ENCODE measurements at regions not wholly inside any gene's neighbourhood (a gene's known extent, or its start where the extent isn't known, plus 50 kb on each side); places are given as distances from the start of the nearest gene placed in this dataset.
"Not testable (repeated sequence)": the region's sequence is repeated elsewhere in the genome, so short reads cannot be mapped to it uniquely, and the experiment has no call there.

GRCh38 chr14:81776531-81776930 is 242.9 kb upstream of the SEL1L start:
- Histone ChIP-seq H3K36me3 (ENCODE audit: control insufficient read depth in 1 of 2, insufficient read depth in 2 of 2, low read length in 1 of 2) (no peaks in the 10 kb centered on the region), H3K9me3 (ENCODE audit: control insufficient read depth, low read length) (no peaks in the 10 kb centered on the region), H3K27ac (ENCODE audit: low read depth in 1 of 2, low read length in 2 of 2) (no peak overlapping the region), H3K27me3 (ENCODE audit: control insufficient read depth in 1 of 2, insufficient read depth in 2 of 2, low read length in 1 of 2) (no peaks in the 10 kb centered on the region), H3K4me1 (ENCODE audit: control insufficient read depth in 1 of 2, insufficient read depth in 2 of 2, low read length in 2 of 2) (peaks cover 0 to 2% of the 10 kb centered on the region in 2 donors), H3K4me3 (ENCODE audit: low read length in 2 of 2) (no peak overlapping the region)
- no peak for ATAC-seq (ENCODE audit: low FRiP score)
- 87 to 90% methylated on average over 2 of the region's 2 CpGs for WGBS, 2 donors
- no peak for DNase-seq
- intact Hi-C loops (cut with DNase I): no loop called here

- H3K27me3 ChIP-seq (ENCODE audit: control insufficient read depth in 1 of 2, insufficient read depth in 2 of 2, low read length in 1 of 2); ATAC-seq (ENCODE audit: low FRiP score); H3K27ac ChIP-seq (ENCODE audit: low read depth in 1 of 2, low read length in 2 of 2); DNase-seq; H3K36me3 ChIP-seq (ENCODE audit: control insufficient read depth in 1 of 2, insufficient read depth in 2 of 2, low read length in 1 of 2); H3K4me3 ChIP-seq (ENCODE audit: low read length in 2 of 2); H3K9me3 ChIP-seq (ENCODE audit: control insufficient read depth, low read length); H3K4me1 ChIP-seq (ENCODE audit: control insufficient read depth in 1 of 2, insufficient read depth in 2 of 2, low read length in 2 of 2): not testable (repeated sequence)
- 80 to 84% methylated on average over 7 of the region's 7 CpGs for WGBS, 2 donors
- intact Hi-C loops (cut with DNase I): loop anchor here in 1 of 2 donors (10.0 kb wide), 1 partner anchor 207 kb away; no protein-coding TSS in a partner anchor
Measured at GRCh38 chr14:81781798-81782197, 248.1 kb upstream of the SEL1L start.

DNA sequence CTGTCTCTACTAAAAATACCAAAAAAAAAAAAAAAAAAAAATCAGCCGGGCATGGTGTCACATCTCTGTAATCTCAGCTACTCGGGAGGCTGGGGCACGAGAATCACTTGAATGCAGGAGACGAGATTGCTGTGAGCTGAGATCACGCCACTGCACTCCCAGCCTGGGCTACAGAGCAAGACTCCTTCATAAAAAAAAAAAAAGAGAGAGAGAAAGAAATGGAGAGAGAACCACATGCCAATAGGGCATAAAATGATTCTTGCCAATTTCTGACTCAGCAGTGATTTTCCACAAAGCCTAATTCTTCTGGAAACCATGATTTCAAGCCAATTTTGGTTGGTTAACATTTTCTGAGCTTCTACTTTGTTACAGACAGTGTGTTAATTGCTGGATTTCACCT is 250.4 kb upstream of the SEL1L start:
- H3K4me1 ChIP-seq (ENCODE audit: control insufficient read depth in 1 of 2, insufficient read depth in 2 of 2, low read length in 2 of 2): peaks cover 0 to 3% of the 10 kb centered on the region in 2 donors
- H3K4me3 ChIP-seq (ENCODE audit: low read length in 2 of 2): no peak overlapping the region
- no peak overlapping the region for H3K27ac ChIP-seq (ENCODE audit: low read depth in 1 of 2, low read length in 2 of 2)
- intact Hi-C loops (cut with DNase I): loop anchor here in 1 of 2 donors (10.0 kb wide), 1 partner anchor 209 kb away; no protein-coding TSS in a partner anchor
- H3K27me3 ChIP-seq (ENCODE audit: control insufficient read depth in 1 of 2, insufficient read depth in 2 of 2, low read length in 1 of 2): no peaks in the 10 kb centered on the region
- no peaks in the 10 kb centered on the region for H3K9me3 ChIP-seq (ENCODE audit: control insufficient read depth, low read length)
- 7 to 9% methylated on average over 5 of the region's 5 CpGs for WGBS, 2 donors
- DNase-seq (peak; percentile 75 to 78), ATAC-seq (ENCODE audit: low FRiP score) (no peak)
- no peaks in the 10 kb centered on the region for H3K36me3 ChIP-seq (ENCODE audit: control insufficient read depth in 1 of 2, insufficient read depth in 2 of 2, low read length in 1 of 2)

DNA sequence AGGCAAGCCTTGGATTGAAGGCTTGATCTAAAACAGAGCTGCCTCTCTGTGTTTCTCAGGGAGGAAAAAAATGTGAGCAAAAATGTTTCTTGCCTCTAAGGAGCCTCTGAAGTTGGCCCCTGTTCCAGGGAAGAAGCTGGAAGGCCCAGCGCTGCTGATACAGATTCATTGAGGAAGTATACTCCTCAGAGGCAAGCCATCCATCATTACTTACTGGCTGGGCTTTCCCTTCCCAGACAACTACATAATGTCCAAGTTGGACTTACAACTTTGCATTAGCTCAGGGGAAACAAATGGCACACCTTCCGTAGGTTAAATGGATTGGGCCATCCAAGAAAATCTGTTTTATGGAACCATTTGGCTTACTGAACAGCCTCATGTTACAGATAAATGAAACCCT is 263.7 kb upstream of the SEL1L start:
- Histone ChIP-seq H3K36me3 (ENCODE audit: control insufficient read depth in 1 of 2, insufficient read depth in 2 of 2, low read length in 1 of 2) (no peaks in the 10 kb centered on the region), H3K27ac (ENCODE audit: low read depth in 1 of 2, low read length in 2 of 2) (no peak overlapping the region), H3K27me3 (ENCODE audit: control insufficient read depth in 1 of 2, insufficient read depth in 2 of 2, low read length in 1 of 2) (no peaks in the 10 kb centered on the region), H3K4me3 (ENCODE audit: low read length in 2 of 2) (no peak overlapping the region), H3K4me1 (ENCODE audit: control insufficient read depth in 1 of 2, insufficient read depth in 2 of 2, low read length in 2 of 2) (peaks cover 0 to 4% of the 10 kb centered on the region in 2 donors), H3K9me3 (ENCODE audit: control insufficient read depth, low read length) (no peaks in the 10 kb centered on the region)
- WGBS, 2 donors: 21 to 23% methylated on average over 2 of the region's 2 CpGs
- ATAC-seq (ENCODE audit: low FRiP score): peak; percentile 46
- intact Hi-C loops (cut with DNase I): no loop called here
- no peak for DNase-seq

GRCh38 chr14:81801921-81802320 is 268.3 kb upstream of the SEL1L start:
- ATAC-seq (ENCODE audit: low FRiP score) (no peak), DNase-seq (no peak)
- no peak overlapping the region for H3K27ac ChIP-seq (ENCODE audit: low read depth in 1 of 2, low read length in 2 of 2)
- H3K36me3 ChIP-seq (ENCODE audit: control insufficient read depth in 1 of 2, insufficient read depth in 2 of 2, low read length in 1 of 2): no peaks in the 10 kb centered on the region
- 3 to 11% methylated on average over 5 of the region's 5 CpGs for WGBS, 2 donors
- no peaks in the 10 kb centered on the region for H3K27me3 ChIP-seq (ENCODE audit: control insufficient read depth in 1 of 2, insufficient read depth in 2 of 2, low read length in 1 of 2)
- H3K9me3 ChIP-seq (ENCODE audit: control insufficient read depth, low read length): no peaks in the 10 kb centered on the region
- no peak overlapping the region for H3K4me3 ChIP-seq (ENCODE audit: low read length in 2 of 2)
- intact Hi-C loops (cut with DNase I): no loop called here
- peaks cover 0 to 5% of the 10 kb centered on the region in 2 donors for H3K4me1 ChIP-seq (ENCODE audit: control insufficient read depth in 1 of 2, insufficient read depth in 2 of 2, low read length in 2 of 2)

GRCh38 chr14:81802341-81802740 is 268.7 kb upstream of the SEL1L start:
- no peak overlapping the region for H3K27ac ChIP-seq (ENCODE audit: low read depth in 1 of 2, low read length in 2 of 2)
- H3K27me3 ChIP-seq (ENCODE audit: control insufficient read depth in 1 of 2, insufficient read depth in 2 of 2, low read length in 1 of 2): no peaks in the 10 kb centered on the region
- ATAC-seq (ENCODE audit: low FRiP score) (no peak), DNase-seq (no peak)
- no peaks in the 10 kb centered on the region for H3K36me3 ChIP-seq (ENCODE audit: control insufficient read depth in 1 of 2, insufficient read depth in 2 of 2, low read length in 1 of 2)
- no peaks in the 10 kb centered on the region for H3K9me3 ChIP-seq (ENCODE audit: control insufficient read depth, low read length)
- H3K4me3 ChIP-seq (ENCODE audit: low read length in 2 of 2): no peak overlapping the region
- H3K4me1 ChIP-seq (ENCODE audit: control insufficient read depth in 1 of 2, insufficient read depth in 2 of 2, low read length in 2 of 2): peaks cover 0 to 5% of the 10 kb centered on the region in 2 donors
- 42 to 45% methylated on average over 2 of the region's 2 CpGs for WGBS, 2 donors
- intact Hi-C loops (cut with DNase I): no loop called here

GRCh38 chr14:81805785-81806184 is 272.1 kb upstream of the SEL1L start:
- ATAC-seq (ENCODE audit: low FRiP score) (no peak), DNase-seq (no peak)
- Histone ChIP-seq H3K36me3 (ENCODE audit: control insufficient read depth in 1 of 2, insufficient read depth in 2 of 2, low read length in 1 of 2) (no peaks in the 10 kb centered on the region), H3K4me1 (ENCODE audit: control insufficient read depth in 1 of 2, insufficient read depth in 2 of 2, low read length in 2 of 2) (peaks cover 0 to 5% of the 10 kb centered on the region in 2 donors), H3K27ac (ENCODE audit: low read depth in 1 of 2, low read length in 2 of 2) (no peak overlapping the region), H3K9me3 (ENCODE audit: control insufficient read depth, low read length) (peaks cover 1% of the 10 kb centered on the region), H3K4me3 (ENCODE audit: low read length in 2 of 2) (no peak overlapping the region), H3K27me3 (ENCODE audit: control insufficient read depth in 1 of 2, insufficient read depth in 2 of 2, low read length in 1 of 2) (no peaks in the 10 kb centered on the region)
- 82 to 87% methylated on average over 2 of the region's 2 CpGs for WGBS, 2 donors
- intact Hi-C loops (cut with DNase I): no loop called here

DNA sequence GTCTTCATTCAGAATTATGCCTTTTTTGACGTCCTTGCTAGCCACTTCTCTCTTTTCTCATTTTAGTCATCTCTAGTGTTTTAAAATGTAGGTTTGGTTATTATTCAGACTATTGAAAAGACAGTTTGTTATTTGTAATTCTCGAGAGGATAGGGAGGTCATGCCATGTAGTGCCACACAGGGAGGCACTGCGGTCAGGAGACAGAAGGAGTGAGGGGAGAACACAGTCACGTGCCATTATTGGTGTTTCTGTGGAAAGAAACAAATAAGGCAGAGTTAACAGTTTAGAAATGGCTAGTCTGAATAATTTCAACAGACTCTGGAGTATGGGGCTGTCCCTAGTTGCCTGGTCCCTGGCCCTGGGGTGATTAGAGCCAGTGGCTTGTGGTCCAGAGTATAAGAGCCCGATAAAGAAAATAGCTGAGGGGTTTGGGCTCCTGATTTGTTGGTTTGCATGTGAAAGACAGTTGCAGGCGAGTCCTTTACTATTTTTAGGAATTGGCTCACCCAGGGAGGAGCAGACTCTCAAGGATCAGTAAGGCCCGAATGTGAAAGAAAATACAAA is 278.1 kb upstream of the SEL1L start:
- 67 to 76% methylated on average over 7 of the region's 7 CpGs for WGBS, 2 donors
- no peaks in the 10 kb centered on the region for H3K4me1 ChIP-seq (ENCODE audit: control insufficient read depth in 1 of 2, insufficient read depth in 2 of 2, low read length in 2 of 2)
- H3K27ac ChIP-seq (ENCODE audit: low read depth in 1 of 2, low read length in 2 of 2): no peak overlapping the region
- intact Hi-C loops (cut with DNase I): no loop called here
- no peak for DNase-seq
- ATAC-seq (ENCODE audit: low FRiP score): no peak
- H3K4me3 ChIP-seq (ENCODE audit: low read length in 2 of 2): no peak overlapping the region
- no peaks in the 10 kb centered on the region for H3K36me3 ChIP-seq (ENCODE audit: control insufficient read depth in 1 of 2, insufficient read depth in 2 of 2, low read length in 1 of 2)
- H3K9me3 ChIP-seq (ENCODE audit: control insufficient read depth, low read length): peaks cover 1% of the 10 kb centered on the region
- no peaks in the 10 kb centered on the region for H3K27me3 ChIP-seq (ENCODE audit: control insufficient read depth in 1 of 2, insufficient read depth in 2 of 2, low read length in 1 of 2)

DNA sequence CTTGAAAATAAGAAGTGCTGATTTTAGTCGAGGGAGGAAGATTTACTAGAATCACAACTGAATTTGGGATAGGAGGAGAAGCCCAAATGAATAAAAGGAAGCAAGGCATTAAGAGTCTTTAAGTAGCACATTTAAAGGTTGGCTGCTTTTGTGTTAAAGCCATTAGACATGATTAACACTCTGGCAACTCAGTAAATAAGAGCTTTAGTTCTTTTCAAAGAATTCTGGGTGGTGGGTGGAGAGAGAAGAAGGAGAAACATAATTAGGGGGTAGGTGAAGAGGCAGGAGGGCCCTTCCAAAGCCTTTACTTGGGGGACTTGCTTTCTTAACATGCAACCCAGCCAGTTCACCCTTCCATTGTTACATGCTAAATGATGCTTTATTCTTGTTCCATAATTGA is 284.6 kb upstream of the SEL1L start:
- DNase-seq (no peak), ATAC-seq (ENCODE audit: low FRiP score) (no peak)
- intact Hi-C loops (cut with DNase I): no loop called here
- H3K4me3 ChIP-seq (ENCODE audit: low read length in 2 of 2): no peak overlapping the region
- H3K36me3 ChIP-seq (ENCODE audit: control insufficient read depth in 1 of 2, insufficient read depth in 2 of 2, low read length in 1 of 2): no peaks in the 10 kb centered on the region
- no peaks in the 10 kb centered on the region for H3K4me1 ChIP-seq (ENCODE audit: control insufficient read depth in 1 of 2, insufficient read depth in 2 of 2, low read length in 2 of 2)
- 80 to 86% methylated on average over 1 of the region's 1 CpG for WGBS, 2 donors
- H3K27ac ChIP-seq (ENCODE audit: low read depth in 1 of 2, low read length in 2 of 2): no peak overlapping the region
- no peaks in the 10 kb centered on the region for H3K9me3 ChIP-seq (ENCODE audit: control insufficient read depth, low read length)
- no peaks in the 10 kb centered on the region for H3K27me3 ChIP-seq (ENCODE audit: control insufficient read depth in 1 of 2, insufficient read depth in 2 of 2, low read length in 1 of 2)

Data from aorta (tissue), 5 donors.